ENCODE measurements at regions not wholly inside any gene's neighbourhood (a gene's known extent, or its start where the extent isn't known, plus 50 kb on each side); places are given as distances from the start of the nearest gene placed in this dataset.

- DNase-seq (ENCODE audit: low read depth): no peak
- no peak for TF ChIP-seq CTCF (conservative IDR thresholded peaks at IDR 0.05; ENCODE audit: low read depth, low read length)
- no peak overlapping the region for H3K4me3 ChIP-seq (ENCODE audit: low read depth, low read length)
Measured at GRCh38 chr10:120641695-120642094, 184.7 kb downstream of the PLPP4 start.

GRCh38 chr10:120643351-120643750, 186.3 kb downstream of the PLPP4 start:
- DNase-seq (ENCODE audit: low read depth): no peak
- TF ChIP-seq CTCF (conservative IDR thresholded peaks at IDR 0.05; ENCODE audit: low read depth, low read length): no peak
- H3K4me3 ChIP-seq (ENCODE audit: low read depth, low read length): no peak overlapping the region

GRCh38 chr10:120644556-120645410, 187.8 kb downstream of the PLPP4 start:
- TF ChIP-seq CTCF (conservative IDR thresholded peaks at IDR 0.05; ENCODE audit: low read depth, low read length): no peak
- no peak overlapping the region for H3K4me3 ChIP-seq (ENCODE audit: low read depth, low read length)
- no peak for DNase-seq (ENCODE audit: low read depth)

GRCh38 chr10:120646159-120646732, 189.2 kb downstream of the PLPP4 start:
- H3K4me3 ChIP-seq (ENCODE audit: low read depth, low read length): no peak overlapping the region
- TF ChIP-seq CTCF (conservative IDR thresholded peaks at IDR 0.05; ENCODE audit: low read depth, low read length): no peak
- no peak for DNase-seq (ENCODE audit: low read depth)

GRCh38 chr10:120646738-120647456, 189.9 kb downstream of the PLPP4 start:
- peak; percentile 24 for TF ChIP-seq CTCF (conservative IDR thresholded peaks at IDR 0.05; ENCODE audit: low read depth, low read length)

GRCh38 chr10:120650705-120651399, 193.8 kb downstream of the PLPP4 start:
- TF ChIP-seq CTCF (conservative IDR thresholded peaks at IDR 0.05; ENCODE audit: low read depth, low read length): no peak
- H3K4me3 ChIP-seq (ENCODE audit: low read depth, low read length): no peak overlapping the region
- DNase-seq (ENCODE audit: low read depth): no peak

More at GRCh38 chr10:120646738-120647456, 189.9 kb downstream of the PLPP4 start:
- DNase-seq (ENCODE audit: low read depth): no peak
- H3K4me3 ChIP-seq (ENCODE audit: low read depth, low read length): no peak overlapping the region

Measured in epithelial cell of proximal tubule (primary cell).